ENCODE measurements at regions not wholly inside any gene's neighbourhood (a gene's known extent, or its start where the extent isn't known, plus 50 kb on each side); places are given as distances from the start of the nearest gene placed in this dataset.
A peak's percentile ranks its signal among the peaks of the same experiment; 100 is the strongest.

DNA sequence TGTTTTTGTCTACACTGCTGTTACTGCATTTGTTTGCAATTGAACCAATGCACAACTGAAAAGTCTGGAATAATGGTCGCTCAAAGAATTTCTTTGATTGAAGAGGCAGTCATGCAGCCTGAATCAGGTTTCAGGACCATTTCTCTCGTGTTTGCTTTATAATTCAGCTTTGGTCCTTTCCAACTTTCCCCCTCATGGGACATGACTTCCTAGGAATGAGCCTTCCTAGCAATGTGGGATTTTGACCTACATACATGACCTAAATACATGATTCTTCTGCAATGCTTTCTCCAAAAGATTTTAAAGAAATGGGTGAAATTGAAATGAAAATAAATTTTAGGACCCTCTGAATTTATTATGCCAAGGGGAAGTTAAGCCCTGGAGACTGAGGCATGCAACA lies 197.4 kb downstream of the MREG start:
- Histone ChIP-seq H3K4me3 (no peak overlapping the region), H3K27me3 (replicated peaks) (no peaks in the 10 kb centered on the region), H3K4me1 (replicated peaks) (no peaks in the 10 kb centered on the region), H3K9me3 (replicated peaks) (no peaks in the 10 kb centered on the region), H3K36me3 (no peaks in the 10 kb centered on the region), H3K27ac (no peak overlapping the region)
- DNase-seq (ENCODE audit: low read depth in 1 of 2, low spot score in 2 of 2), result no peak

DNA sequence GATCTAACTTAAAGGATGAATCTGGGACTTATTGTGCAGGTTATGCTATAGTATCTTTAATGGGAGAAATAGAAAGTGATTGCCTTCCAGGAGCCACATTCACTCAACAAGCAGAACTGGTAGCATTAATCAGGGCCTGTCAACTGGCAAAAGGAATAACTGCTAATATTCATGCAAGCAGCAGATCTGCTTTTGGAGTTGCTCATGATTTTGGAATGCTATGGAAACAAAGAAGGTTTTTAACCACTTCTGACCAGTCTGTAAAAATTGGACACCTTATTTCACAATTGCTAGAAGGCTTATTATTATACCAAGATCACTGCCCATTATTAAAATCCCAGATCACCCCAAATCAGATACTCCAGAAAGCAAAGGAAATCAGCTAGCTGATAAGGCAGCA lies 200.4 kb downstream of the MREG start:
- no peak overlapping the region; the same call in 1 of the 2 replicates for H3K27ac ChIP-seq
- H3K27me3 ChIP-seq (replicated peaks), result no peaks in the 10 kb centered on the region
- no peaks in the 10 kb centered on the region for H3K9me3 ChIP-seq (replicated peaks)
- no peak for DNase-seq (ENCODE audit: low read depth in 1 of 2, low spot score in 2 of 2)
- H3K36me3 ChIP-seq, result no peaks in the 10 kb centered on the region
- H3K4me3 ChIP-seq, result no peak overlapping the region
- no peaks in the 10 kb centered on the region for H3K4me1 ChIP-seq (replicated peaks)

DNA sequence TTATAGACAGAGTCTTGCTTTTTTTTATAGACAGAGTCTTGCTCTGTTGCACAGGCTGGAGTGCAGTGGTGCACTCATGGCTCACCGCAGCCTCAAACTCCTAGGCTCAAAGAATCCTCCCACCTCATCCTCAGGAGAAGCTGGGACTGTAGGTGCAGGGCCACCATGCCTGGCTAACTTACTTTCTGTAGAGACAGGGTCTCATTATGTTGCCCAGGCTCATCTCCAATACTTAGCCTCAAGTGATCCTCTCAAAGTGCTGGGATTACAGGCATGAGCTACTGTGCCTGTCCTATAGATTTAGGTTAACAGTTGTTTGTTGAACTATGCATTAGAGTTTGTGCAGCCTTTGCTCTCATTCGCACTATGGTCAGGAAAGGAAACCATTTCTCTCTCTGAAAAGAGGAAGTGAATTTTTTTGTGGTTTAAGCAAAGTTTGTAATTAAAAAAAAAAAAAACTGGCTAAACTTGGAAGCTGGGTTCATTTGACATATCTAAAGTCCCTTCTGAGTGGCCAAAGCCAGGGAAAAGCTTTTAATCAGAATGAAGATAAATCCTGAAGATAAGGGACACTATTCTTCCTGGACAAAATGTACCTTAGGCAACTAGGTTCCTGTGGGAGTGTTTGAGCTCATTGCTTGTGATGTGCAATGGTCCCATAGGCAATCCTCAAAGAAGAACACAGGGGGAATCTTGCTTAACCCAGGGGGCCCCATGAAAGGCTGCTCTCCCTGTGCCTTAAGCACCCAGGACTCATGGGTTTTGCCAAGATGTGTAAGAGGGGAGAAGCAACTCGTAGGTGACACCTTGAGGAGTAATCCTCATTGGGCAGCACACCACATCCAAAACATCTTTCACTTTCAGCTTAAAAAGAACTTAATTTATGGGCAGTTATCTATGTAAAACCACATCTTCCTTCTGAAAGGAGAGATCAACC lies 201.7 kb downstream of the MREG start:
- Histone ChIP-seq H3K36me3 (no peaks in the 10 kb centered on the region), H3K27me3 (replicated peaks) (no peaks in the 10 kb centered on the region), H3K9me3 (replicated peaks) (no peaks in the 10 kb centered on the region), H3K4me3 (no peak overlapping the region), H3K4me1 (replicated peaks) (no peaks in the 10 kb centered on the region), H3K27ac (no peak overlapping the region)
- DNase-seq (ENCODE audit: low read depth in 1 of 2, low spot score in 2 of 2), result no peak

- H3K4me1 ChIP-seq (replicated peaks), result no peaks in the 10 kb centered on the region
- no peak overlapping the region for H3K4me3 ChIP-seq
- no peaks in the 10 kb centered on the region for H3K9me3 ChIP-seq (replicated peaks)
- H3K27me3 ChIP-seq (replicated peaks), result no peaks in the 10 kb centered on the region
- H3K27ac ChIP-seq, result no peak overlapping the region
- no peak for DNase-seq (ENCODE audit: low read depth in 1 of 2, low spot score in 2 of 2)
- H3K36me3 ChIP-seq, result no peaks in the 10 kb centered on the region
Measured at GRCh38 chr2:215811003-215811402, 202.3 kb downstream of the MREG start.

DNA sequence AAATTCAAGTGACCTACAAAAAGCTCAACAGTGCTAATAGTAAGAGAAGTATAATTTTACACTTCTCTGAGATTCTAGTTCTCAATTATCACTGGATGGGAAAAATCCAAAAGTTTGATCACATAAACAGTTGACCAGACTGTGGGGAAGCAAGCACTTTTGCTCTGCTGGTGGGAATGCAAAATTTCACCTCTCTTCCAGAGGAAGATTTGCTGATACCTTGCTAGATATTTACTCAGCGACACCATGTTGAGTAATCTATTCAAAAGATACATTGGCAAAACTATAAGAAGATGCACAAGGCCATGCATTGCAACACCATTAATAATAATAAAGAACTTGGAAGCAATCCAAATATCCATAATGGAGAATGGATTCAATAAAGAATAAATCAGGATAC lies 204.4 kb downstream of the MREG start:
- no peaks in the 10 kb centered on the region for H3K36me3 ChIP-seq
- H3K4me1 ChIP-seq (replicated peaks), result no peaks in the 10 kb centered on the region
- no peak overlapping the region for H3K27ac ChIP-seq
- no peak for DNase-seq (ENCODE audit: low read depth in 1 of 2, low spot score in 2 of 2)
- H3K27me3 ChIP-seq (replicated peaks), result no peaks in the 10 kb centered on the region
- no peaks in the 10 kb centered on the region for H3K9me3 ChIP-seq (replicated peaks)
- no peak overlapping the region for H3K4me3 ChIP-seq

DNA sequence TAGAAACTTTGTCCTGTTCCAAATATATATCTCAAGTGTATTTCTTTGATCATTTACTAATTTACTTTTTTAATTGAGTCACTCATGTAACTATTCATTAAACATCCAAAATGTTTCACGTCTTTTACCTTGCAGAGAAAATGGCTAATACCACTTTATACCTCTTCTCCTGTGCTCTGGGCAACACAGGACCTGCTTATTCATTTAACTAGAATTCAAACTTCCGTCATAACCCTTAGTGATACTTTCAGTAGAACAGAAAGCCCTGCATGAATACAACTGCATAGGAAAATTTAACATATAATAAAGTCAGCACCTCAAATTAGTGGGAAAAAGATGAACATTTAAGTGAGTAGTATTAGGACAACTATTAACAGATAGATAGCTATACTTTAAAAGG lies 205.2 kb downstream of the MREG start:
- Histone ChIP-seq H3K4me1 (replicated peaks) (no peaks in the 10 kb centered on the region), H3K36me3 (no peaks in the 10 kb centered on the region), H3K27ac (no peak overlapping the region), H3K4me3 (no peak overlapping the region), H3K27me3 (replicated peaks) (no peaks in the 10 kb centered on the region), H3K9me3 (replicated peaks) (no peaks in the 10 kb centered on the region)
- no peak for DNase-seq (ENCODE audit: low read depth in 1 of 2, low spot score in 2 of 2)

DNA sequence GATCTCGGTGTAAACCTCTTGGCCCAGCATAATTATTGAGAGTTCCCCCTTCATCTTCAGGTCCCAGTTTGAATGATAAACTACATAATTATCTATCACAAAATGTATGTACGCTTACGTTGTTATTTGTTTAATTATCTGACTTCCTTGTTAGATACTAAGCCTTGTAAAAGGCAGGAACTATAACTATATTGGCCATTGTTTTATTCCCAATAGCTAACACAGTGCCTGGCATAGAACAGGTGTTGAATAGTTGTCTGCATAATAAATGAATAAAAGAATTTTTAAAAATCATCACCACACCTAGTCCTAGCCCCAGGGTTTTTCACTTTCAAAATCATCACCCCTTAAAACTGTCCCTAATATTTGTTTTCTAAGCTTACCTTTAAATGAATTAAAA lies 207.9 kb downstream of the MREG start:
- no peaks in the 10 kb centered on the region for H3K27me3 ChIP-seq (replicated peaks)
- H3K36me3 ChIP-seq, result no peaks in the 10 kb centered on the region
- H3K4me1 ChIP-seq (replicated peaks), result no peaks in the 10 kb centered on the region
- no peak overlapping the region for H3K27ac ChIP-seq
- no peaks in the 10 kb centered on the region for H3K9me3 ChIP-seq (replicated peaks)
- no peak for DNase-seq (ENCODE audit: low read depth in 1 of 2, low spot score in 2 of 2)
- H3K4me3 ChIP-seq, result no peak overlapping the region

DNA sequence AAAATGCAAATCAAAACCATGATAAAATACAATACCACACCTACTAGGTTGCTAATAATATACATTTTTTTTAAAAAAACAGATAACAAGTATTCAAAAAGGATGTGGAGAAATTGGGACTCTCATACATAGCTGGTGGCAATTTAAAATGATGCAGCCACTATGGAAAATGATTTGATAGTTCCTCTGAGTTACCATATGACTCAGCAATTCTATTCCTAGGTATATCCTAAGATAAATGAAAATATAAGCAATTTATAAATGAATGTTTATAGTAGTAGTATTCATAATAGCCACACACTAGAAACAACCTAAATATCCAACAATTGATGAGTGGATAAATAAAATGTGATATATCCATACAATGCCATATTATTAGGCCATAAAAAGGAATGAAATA lies 210.2 kb downstream of the MREG start:
- no peak for DNase-seq (ENCODE audit: low read depth in 1 of 2, low spot score in 2 of 2)
- H3K36me3 ChIP-seq, result no peaks in the 10 kb centered on the region
- no peaks in the 10 kb centered on the region for H3K9me3 ChIP-seq (replicated peaks)
- H3K27ac ChIP-seq, result no peak overlapping the region
- H3K4me1 ChIP-seq (replicated peaks), result no peaks in the 10 kb centered on the region
- H3K4me3 ChIP-seq, result no peak overlapping the region
- H3K27me3 ChIP-seq (replicated peaks), result no peaks in the 10 kb centered on the region

DNA sequence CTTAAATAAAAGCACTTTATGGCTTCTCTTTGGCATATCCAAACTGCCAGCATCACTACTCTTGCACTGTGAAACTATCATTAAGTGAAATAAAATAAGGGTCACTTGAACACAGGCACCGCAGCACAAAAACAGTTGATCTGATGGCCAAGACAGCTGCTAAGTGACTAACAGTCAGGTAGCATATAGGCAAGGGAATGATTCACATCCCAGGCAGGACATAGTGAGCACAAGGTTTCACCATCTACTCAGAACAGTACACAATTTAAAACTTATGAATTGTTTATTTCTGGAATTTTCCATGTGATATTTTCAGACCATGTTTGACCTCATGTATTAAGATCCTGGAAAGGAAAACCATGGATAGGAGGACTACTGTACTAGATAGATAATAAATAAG lies 214.2 kb downstream of the MREG start:
- Histone ChIP-seq H3K27me3 (replicated peaks) (no peaks in the 10 kb centered on the region), H3K36me3 (no peaks in the 10 kb centered on the region), H3K9me3 (replicated peaks) (no peaks in the 10 kb centered on the region; the same call in 1 of the 2 replicates), H3K27ac (no peak overlapping the region), H3K4me3 (no peak overlapping the region), H3K4me1 (replicated peaks) (peaks cover 19% of the 10 kb centered on the region)
- DNase-seq (ENCODE audit: low read depth in 1 of 2, low spot score in 2 of 2), result no peak

- Histone ChIP-seq H3K4me1 (replicated peaks) (peaks cover 30% of the 10 kb centered on the region), H3K27me3 (replicated peaks) (no peaks in the 10 kb centered on the region), H3K4me3 (no peak overlapping the region), H3K9me3 (replicated peaks) (no peaks in the 10 kb centered on the region; the same call in 1 of the 2 replicates), H3K27ac (no peak overlapping the region), H3K36me3 (no peaks in the 10 kb centered on the region)
- no peak for DNase-seq (ENCODE audit: low read depth in 1 of 2, low spot score in 2 of 2)
Measured at GRCh38 chr2:215797676-215798075, 215.7 kb downstream of the MREG start.

DNA sequence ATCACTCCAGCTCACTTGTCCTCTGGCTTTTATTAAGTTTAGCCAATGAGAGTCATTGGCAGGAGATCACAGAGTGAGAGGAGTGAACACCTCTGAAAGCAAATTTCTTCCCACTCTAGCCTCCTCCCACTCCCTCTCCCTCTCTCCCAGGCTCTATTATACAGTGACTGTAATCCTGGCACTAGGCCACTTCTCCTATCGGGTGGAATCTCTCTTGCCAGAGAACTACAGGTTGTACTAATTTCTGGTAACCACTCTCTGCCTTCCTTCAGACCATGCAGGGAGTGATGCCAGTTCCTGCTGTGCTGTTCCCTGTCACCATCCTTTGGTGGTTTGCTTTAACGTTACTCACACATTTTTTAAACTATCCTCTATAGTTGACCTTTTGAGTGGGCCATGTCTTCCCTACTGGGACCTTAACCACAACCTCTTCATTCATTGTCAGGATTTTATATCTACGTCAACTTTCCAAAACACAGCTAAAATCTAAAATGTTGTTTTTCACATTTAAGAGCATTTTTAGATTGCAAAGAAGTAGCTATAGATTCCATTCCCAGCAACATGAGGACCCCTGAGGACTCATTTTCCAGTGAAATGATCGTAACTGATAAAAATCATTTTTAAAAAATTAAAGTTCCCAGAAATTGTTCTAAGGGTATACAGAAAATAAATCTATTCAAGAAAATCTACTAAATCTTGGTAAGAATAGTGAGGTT lies 217.1 kb downstream of the MREG start:
- Histone ChIP-seq H3K4me1 (replicated peaks) (peaks cover 30% of the 10 kb centered on the region), H3K4me3 (no peak overlapping the region), H3K36me3 (no peaks in the 10 kb centered on the region), H3K9me3 (replicated peaks) (no peaks in the 10 kb centered on the region; the same call in 1 of the 2 replicates), H3K27me3 (replicated peaks) (no peaks in the 10 kb centered on the region), H3K27ac (no peak overlapping the region)
- DNase-seq (ENCODE audit: low read depth in 1 of 2, low spot score in 2 of 2), result peak in 1 of 2 experiments; percentile 16

- H3K27me3 ChIP-seq (replicated peaks), result no peaks in the 10 kb centered on the region
- 0 out of 2 replicates have a peak overlapping the region, but pooled peaks have one; percentile 43 for H3K27ac ChIP-seq
- H3K4me1 ChIP-seq (replicated peaks), result peaks cover 30% of the 10 kb centered on the region
- H3K4me3 ChIP-seq, result no peak overlapping the region
- no peaks in the 10 kb centered on the region; the same call in 1 of the 2 replicates for H3K9me3 ChIP-seq (replicated peaks)
- DNase-seq (ENCODE audit: low read depth in 1 of 2, low spot score in 2 of 2), result no peak
- H3K36me3 ChIP-seq, result no peaks in the 10 kb centered on the region
Measured at GRCh38 chr2:215794829-215795546, 218.4 kb downstream of the MREG start.

DNA sequence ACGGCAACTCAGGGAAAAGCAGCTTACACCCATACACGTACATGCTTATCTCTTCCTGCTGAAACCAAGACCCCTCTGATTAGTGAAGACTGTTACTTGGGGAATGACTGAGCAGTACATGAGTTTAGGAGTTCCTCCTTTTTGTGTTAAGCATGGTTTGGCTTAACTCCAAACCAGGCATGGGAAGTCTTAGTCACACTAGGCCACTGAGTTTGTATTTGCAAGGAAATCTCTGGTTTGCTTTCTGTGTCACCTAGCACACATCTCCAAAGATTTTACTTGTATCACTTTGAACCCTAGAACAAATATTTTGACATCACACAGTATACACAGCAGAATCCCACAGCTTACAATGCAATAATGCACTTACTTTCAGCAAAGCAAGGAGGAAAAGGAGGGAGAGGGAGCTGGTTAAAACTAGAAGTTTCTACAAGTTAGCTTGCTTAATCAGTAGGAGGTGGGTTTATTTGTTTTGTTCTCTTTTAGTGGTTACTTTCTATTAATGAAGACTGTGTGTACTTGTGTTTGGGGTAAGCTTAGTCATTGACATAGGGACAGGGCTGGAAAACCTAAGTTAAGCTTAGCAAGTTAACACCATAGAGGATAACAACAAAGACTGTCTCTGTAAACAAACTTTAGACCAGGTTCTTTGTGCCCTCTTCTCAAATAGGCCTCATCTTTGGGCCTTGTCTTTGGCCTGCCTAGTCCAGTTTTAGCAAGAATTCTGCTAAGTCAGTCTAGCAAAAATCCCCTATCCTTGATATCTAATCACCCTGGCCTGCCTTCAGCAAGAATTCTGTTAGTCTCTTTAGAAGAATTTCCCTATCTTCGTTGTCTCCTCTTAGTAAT lies 219.4 kb downstream of the MREG start:
- H3K27ac ChIP-seq, result peak overlapping the region; percentile 43

More for the DNA sequence above, 219.4 kb downstream of the MREG start:
- DNase-seq (ENCODE audit: low read depth in 1 of 2, low spot score in 2 of 2), result peak; percentile 72 to 89
- Histone ChIP-seq H3K9me3 (replicated peaks) (no peaks in the 10 kb centered on the region; the same call in 1 of the 2 replicates), H3K36me3 (no peaks in the 10 kb centered on the region), H3K27me3 (replicated peaks) (no peaks in the 10 kb centered on the region), H3K4me1 (replicated peaks) (peaks cover 30% of the 10 kb centered on the region), H3K4me3 (no peak overlapping the region)

All from SJSA1 (cell line).